Left lobe of liver (tissue), 2 donors: ENCODE measurements at regions not wholly inside any gene's neighbourhood (a gene's known extent, or its start where the extent isn't known, plus 50 kb on each side); places are given as distances from the start of the nearest gene placed in this dataset.
"Not testable (repeated sequence)": the region's sequence is repeated elsewhere in the genome, so short reads cannot be mapped to it uniquely, and the experiment has no call there.

Source experiments
- ATAC-seq: fragments of 200-7000 bp; cut with Tn5 transposase; one replicate; pipeline ENCODE4 v1.9.1; 2020; ENCODE audit warnings: mild to moderate bottlenecking, moderate library complexity
- DNase-seq: peaks from one replicate; pipeline ENCODE4 v3.0.0-alpha.2; 2020; ENCODE audit warnings: low spot score
- donor health status: DM: no; HTN: no; CAD: no; lungs with moderate emphysema.
- donor health status: DM: no; HTN: yes; CAD: no.

DNA sequence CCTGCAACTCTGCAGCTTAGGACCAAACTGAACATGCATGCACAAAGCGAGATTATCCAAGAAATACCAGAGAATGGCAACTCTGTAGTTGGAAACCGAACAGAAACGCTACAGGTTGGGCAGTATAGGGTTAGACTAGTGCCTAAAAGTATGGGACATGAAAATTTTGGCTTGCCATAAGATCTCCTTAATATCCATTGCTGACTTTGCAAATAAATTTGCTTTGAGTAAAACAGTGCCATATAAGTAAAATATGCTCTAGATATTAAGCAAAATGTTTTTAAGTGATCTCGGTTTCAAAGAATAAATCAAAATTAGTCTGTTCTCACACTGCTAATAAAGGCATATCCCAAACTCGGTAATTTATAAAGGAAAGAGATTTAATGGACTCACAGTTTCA lies 456.0 kb downstream of the PRDM9 start:
- DNase-seq (no peak), ATAC-seq (no peak)

DNA sequence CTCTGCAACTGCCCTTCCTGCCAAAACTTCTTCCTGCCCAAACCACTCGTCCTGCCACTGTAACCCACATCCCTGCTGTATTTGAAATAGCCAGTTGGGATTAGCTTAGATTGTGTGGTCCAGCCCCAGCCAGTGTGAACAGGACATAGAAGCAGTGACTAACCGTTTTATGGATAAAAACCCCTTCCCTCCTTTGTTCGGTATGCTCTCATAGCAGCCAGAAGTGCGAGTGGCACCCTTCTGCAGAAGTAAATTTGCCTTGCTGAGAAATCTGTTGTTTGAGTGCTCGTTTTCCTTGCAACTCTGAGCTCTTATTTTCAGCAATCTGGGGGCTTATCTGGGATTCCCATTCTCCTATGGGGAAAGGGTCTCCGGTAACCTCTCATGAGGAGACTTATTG lies 470.0 kb downstream of the PRDM9 start:
- no peak for ATAC-seq
- no peak for DNase-seq

DNA sequence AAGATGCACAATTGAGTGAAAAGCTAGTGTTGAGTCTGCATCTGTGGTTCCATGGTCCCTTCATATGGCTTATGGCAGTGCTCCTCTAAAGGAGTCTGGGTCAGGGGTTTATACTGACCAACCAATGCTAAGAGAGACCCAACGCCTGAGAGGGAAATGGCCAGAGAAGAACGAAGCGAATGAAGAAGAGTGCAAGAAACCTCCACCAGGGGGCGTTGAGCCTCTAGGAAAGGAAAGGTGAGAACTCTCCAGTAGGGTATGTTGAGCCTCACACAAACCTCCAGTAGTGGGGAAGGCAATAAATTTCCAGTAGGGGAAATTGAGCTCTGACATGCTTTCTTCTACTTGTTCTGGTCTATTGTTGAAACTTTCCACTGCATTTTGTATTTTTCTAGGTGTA lies 470.6 kb downstream of the PRDM9 start:
- ATAC-seq (peak; percentile 76), DNase-seq (peak; percentile 50)

DNA sequence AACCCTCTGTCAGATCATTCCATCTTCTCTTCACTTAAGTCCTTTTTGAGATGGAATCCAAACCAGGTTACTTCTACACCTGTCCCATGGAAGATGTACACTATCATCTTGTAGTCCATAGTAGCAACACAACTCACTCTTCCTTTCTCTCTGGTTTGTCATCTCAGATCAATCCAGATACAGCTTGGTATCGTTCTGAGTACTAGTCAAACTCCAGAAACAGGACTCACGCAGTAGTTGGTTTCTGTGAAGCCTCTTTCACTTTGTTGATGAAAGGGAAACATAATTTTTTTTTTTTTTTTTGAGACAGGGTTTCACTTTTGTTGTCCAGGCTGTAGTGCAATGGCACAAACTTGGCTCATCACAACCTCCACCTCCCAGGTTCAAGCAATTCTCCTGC lies 484.0 kb downstream of the PRDM9 start:
- ATAC-seq = no peak

DNA sequence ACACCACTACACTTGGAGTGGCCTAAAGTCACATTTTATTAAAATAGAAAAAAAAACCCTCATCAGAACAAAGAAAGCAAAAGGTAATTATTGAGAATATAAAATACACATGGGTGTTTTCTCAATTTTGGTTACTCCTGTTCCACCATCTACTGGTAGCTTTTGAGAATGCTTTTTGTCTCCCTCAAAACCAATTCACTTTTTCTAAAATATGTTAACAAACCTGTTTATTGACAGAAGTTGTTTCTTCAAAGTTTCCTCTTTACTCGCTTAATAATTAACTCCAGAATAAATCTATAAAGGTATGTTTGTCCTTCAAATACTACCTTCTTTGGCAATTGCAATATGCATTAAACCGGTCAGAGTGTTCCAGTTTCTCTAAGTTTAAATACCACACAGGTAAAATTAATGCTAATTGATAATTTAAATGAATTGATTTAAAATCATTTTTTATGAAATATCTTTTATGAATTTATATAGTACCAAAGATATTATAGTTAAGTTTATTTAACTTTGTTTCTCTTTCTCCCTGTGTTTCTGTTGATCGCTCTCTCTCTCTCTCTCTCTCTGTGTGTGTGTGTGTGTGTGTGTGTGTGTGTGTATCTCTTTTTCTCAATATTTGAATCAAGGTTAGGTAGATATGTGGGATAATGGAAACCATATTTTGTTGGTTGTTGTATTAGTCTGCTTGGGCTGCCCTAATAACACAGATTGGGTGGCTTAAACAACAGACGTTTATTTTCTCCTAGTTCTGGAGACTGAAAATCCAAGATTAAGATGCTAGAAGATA lies 487.4 kb downstream of the PRDM9 start:
- ATAC-seq (peak; percentile 89), DNase-seq (no peak)

More for the DNA sequence above, 484.0 kb downstream of the PRDM9 start:
- DNase-seq = no peak

DNA sequence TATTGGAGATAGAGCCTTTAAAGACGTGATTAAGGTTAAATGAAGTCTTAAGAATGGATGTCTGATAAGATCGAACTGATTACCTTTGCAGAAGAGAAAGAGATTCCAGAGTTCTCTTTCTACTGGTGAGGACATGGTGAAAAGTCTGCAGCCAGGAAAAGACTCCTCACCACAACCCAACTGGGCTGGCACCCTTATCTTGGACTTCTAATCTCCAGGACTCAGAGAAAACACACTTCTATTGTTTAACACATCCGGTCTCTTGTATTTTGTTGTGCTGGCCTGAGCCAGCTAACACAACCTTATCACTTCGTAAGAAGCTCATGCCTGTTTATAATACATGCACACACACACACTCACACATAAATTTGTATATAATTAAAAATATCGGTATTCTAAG lies 489.1 kb downstream of the PRDM9 start:
- DNase-seq (no peak), ATAC-seq (peak; percentile 30)

DNA sequence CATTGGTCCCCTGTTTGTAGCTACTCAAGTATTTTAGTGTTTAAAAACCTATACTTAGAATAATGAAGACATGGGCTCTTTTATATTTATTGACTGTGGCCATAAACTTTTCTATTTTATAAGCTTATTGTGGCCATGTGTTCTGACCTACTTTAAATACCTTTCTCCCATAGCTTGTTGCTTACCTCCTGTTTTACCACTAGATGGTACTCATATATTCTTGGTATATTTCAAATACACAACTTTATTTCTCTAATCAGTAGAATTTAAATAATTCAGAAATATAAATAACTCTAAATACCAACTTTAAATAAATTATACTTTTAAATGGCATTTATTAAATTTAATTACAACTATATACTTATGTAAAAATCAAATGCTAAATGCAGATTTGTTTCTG lies 498.0 kb downstream of the PRDM9 start:
- no peak for ATAC-seq
- DNase-seq = no peak

DNA sequence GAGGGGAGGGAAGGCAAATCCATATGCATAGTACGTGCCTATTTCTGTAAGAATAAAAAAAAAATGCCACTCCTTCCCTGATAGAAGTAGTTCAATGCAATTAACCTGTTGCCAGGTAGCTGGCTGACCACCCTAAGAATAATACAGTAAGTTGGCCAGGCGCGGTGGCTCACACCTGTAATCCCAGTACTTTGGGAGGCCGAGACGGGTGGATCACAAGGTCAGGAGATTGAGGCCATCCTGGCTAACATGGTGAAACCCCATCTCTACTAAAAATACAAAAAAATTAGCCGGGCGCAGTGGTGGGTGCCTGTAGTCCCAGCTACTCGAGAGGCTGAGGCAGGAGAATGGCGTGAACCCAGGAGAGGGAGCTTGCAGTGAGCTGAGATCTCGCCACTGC lies 510.3 kb downstream of the PRDM9 start:
- DNase-seq, ATAC-seq: not testable (repeated sequence)

DNA sequence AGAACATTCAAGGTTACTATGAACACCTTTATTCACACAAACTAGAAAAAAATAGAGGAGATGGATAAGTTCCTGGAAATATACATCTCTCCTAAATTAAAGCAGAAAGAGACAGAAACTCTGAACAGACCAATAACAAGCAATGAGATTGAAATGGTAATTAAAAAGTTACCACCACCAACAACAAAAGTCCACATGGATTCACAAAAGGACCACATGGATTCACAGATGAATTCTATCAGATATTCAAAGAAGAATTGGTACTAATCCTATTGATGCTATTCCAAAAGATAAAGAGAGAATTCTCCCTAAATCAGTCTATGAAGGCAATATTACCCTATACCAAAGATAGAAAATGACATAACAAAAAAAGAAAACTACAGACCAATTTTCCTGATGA lies 518.9 kb downstream of the PRDM9 start:
- ATAC-seq (no peak), DNase-seq (no peak)

DNA sequence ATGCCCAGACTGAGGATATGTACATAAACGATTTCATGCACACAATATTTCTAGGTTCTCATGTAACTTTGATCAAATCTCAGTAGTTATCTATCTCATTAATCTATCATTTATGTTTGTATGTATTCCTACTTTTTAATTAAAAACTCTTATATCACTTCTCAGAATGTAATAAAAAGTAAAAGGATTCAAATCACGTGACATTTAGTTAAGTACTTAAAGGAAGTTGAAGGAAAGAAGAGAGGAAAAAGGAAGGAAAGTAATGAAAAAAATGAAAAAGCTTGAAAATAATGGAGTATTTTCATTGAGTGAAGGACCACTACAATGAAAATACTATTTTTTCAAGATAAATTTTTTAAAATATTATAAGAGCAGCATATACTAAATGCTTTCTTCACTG lies 535.3 kb downstream of the PRDM9 start:
- ATAC-seq (no peak), DNase-seq (no peak)

DNA sequence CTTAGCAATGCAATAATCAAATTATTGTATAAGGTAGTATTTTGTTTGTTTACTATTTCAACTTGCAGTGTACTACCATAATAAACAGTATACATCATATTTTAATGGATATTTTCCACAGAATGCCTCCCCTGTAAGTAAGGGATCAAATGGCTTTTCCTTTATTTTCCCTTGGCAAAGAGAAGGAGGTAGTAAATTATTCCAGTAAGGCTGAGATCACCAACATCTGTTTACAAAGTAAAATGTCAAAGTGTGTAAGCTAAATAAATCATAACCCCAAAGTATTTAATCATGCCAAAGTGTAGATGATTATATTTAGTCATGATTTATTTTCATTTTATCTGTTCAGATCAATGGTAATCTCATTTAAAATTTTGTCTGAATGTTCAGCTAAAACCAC lies 537.6 kb downstream of the PRDM9 start:
- DNase-seq (no peak), ATAC-seq (no peak)

DNA sequence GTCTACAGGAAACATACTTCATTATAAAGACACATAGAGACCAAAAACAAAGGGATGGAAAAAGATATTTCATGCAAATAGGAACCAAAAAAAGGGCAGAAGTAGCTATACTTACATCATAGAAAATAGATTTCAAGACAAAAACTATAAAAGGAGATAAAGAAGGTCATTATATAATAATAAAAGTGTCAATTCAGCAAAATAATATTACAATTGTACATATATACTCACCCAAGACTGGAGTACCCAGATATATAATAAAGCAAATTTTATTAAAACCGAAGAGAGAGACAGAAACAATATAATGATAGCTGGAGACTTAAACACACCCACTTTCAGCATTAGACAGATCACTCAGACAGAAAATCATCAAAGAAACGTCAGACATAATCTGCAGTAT lies 546.3 kb downstream of the PRDM9 start:
- ATAC-seq = no peak
- DNase-seq = no peak

DNA sequence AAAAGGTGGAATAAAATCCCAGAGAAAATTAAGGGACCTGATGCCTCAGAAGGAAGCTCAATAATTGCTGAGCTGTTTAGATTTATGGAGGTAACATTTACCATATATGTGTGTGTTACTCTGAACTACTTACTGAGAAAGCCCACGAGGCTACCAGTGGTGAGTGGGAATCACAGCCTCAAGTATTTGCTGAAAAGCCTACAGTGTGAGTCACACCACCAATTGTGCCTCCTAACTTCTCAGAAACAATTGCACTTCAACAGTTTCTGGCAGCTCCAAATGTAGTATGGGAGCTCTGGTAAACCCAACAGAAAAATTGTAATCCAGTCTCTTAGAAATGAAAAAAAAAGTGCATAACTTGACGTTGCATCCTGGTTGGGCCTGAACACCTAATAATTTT lies 551.6 kb downstream of the PRDM9 start:
- ATAC-seq (no peak), DNase-seq (no peak)

DNA sequence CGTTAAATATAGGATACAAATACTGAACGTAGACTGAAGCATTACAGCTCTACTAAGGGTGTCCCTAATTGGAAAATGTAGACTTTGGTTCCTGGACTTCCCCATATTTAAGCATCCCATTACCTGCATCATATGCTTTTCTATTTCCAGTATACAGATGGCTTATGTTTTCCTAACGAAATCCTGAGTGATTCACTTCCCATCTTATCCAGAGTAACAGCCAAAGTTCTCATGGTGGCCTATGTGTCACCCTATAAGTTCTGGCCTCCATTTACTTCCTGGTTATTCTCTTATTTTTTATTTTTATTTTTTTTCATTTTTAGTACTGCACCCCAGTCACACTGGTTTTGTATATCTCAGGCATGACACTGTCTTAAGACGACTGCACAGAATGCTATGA lies 552.3 kb downstream of the PRDM9 start:
- DNase-seq = no peak
- ATAC-seq = no peak

DNA sequence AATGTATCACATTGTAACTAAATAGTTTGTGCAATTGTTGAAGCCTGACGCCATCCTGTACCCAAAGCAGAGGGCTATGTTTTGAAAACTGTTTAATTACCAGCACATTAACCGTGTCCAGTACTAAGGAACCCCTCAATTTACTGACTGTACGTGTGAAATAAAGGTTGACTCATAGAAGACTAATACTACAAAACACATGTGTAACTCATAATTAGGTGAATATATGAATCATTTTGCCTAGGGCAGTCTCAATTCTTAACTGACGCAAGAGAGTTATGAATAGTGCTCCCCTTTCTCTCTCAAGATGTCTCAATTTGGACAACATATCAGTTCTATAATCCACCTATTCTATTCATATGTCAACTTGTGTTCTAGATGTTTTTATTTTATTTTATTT lies 558.4 kb downstream of the PRDM9 start:
- DNase-seq = no peak
- no peak for ATAC-seq

DNA sequence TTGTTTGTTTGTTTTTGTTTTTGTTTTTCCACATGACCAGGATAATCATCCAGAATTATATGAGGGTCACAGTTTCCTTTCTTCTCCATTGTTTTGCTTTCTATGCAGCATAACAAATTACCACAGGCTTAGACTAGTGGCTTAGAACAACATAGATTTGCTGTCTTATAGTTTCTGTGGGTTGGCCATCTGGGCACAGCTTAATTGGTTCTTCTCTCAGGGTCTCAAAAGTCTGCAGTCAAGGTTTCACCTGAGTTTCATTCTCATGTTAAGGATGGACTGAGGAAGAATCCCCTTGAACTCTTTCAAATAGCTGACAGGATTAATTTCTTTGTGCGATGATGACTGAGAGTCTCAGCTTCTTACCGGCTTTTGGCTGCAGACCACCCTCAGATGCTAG lies 559.8 kb downstream of the PRDM9 start:
- DNase-seq = no peak
- ATAC-seq = no peak

DNA sequence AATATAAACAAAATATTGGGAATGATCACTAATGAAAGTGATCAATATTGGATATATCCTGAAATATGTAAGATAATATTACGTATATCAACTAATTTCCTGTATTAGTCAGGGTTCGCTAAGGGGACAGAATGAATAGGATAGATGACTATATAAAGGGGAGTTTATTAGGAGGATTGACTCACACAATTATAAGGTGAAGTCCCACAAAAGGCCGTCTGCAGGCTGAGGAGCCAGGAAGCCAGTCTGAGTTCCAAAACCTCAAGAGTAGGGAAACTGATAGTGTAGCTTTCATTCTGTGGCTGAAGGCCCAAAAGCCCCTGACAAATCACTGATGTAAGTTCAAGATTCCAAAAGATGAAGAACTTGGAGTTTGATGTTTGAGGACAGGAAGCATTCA lies 561.1 kb downstream of the PRDM9 start:
- ATAC-seq = no peak

DNA sequence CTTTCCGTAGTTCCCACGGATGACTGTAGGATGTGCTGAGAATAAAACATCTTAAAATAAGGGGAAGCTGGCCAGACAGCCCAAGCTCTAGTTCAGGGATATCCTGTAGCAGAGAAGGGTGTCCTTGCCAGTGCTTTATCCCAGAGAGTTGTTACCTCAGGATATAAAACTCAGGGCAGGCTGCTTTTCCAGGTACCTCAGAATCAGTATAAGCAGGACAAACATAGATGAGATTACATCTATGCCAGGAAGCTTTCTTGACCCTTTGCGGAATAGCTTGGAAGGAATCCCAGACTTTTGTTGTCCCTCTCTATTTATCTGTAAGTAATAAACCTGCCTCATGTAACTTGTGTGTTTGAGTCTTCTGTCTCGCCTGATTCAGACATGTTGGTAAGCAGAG lies 565.7 kb downstream of the PRDM9 start:
- DNase-seq = no peak
- no peak for ATAC-seq

More for the DNA sequence above, 561.1 kb downstream of the PRDM9 start:
- DNase-seq = no peak

DNA sequence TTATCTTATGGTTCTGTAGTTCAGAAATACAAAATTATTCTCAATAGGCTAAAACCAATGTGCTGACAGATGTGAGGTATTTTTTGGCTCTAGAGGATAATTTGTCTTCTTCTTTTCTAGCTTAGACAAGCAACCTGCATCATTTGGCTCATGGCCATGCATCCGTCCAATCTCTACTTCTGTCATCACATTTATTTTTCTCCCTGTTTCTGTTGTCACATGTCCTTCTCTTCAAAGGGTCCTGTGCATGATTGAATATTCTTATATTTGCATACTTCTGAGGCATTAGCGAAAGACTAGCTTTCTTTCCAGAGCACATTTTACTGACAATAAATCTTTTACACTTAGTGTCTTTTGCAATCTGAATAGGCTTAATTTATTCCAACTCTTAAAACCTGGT lies 564.7 kb downstream of the CDH10 start:
- ATAC-seq (no peak), DNase-seq (no peak)

DNA sequence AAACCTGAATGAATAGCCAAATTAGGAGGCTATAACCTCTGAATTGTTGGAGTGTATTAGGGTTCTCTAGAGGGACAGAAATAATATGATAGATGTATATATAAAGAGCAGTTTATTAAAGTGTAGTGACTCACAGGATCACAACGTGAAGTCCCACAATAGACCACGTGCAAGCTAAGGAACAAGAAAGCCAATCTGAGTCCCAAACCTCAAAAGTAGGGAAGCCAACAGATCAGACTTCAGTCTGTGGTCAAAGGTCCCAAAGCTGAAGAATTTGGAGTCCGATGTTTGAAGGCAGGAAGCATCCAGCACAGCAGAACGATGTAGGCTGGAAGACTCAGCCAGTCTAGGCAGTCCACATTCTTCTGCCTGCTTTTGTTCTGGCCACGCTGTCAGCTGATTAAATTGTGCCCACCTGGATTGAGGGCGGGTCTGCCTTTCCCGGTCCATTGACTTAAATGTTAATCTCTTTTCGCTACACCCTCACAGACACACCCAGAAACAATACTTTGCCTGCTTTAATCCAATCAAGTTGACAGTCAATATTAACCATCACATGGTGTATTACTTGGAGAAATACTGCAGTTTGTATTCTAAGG lies 550.6 kb downstream of the CDH10 start:
- ATAC-seq = no peak

DNA sequence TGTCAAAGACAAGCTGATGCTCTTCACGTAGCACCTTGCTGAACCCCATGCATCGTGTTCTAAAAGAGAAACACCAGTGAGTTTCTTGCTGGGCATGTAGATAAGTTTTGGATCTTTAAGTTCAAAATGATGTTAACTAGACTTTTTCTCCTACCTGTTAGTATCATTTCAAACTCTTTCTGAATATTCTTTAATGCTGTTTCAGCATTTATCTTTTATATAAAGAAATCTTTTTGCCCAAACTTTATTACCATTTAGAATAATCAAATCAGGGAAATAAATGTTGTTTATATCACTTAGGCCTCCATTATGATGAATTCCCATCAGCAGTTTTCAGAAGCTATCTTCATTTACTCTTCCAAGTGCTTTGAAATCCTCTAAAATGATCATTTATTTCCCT lies 542.8 kb downstream of the CDH10 start:
- DNase-seq (no peak), ATAC-seq (no peak)

More for the DNA sequence above, 550.6 kb downstream of the CDH10 start:
- no peak for DNase-seq

DNA sequence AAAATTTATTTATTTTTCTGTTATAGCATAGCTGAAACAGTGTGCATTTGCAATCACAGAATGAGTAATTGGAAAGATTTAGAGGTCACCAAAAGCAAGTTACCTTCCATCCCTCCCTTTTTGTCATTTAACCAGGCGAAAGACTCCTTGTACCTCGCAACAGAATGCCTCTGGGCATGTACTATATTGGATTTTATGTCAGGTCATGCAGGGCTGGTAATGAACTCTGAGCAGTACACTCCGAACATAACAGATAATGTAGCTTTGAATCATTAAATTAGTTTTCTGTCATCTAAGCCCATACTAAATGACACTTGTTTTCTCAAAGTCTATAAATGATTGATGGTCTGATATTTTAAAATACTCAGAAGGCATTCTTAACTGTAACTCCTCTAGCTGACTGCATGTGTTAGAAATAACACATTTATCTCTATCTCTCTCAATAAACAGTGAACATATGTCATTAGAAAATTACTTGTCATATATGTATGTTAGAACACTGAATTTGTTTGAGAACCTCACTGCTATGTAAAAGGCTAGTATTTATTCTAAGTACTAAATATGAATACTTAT lies 541.2 kb downstream of the CDH10 start:
- DNase-seq (no peak), ATAC-seq (no peak)
